CD14-positive monocyte (primary cell): ENCODE measurements at regions not wholly inside any gene's neighbourhood (a gene's known extent, or its start where the extent isn't known, plus 50 kb on each side); places are given as distances from the start of the nearest gene placed in this dataset.
A peak's percentile ranks its signal among the peaks of the same experiment; 100 is the strongest.

ENCODE experiments used
- DNase-seq, 3 donors: peaks; one replicate each; pipeline ENCODE4 v3.0.0-alpha.2; 2011 to 2022
- H2AFZ ChIP-seq: 2 replicates; pipeline ENCODE4 v1.6.0; 2012; ENCODE audit warnings: mild to moderate bottlenecking, low read depth, low read length, inconsistent platforms; ENCODE audit not compliant: insufficient read depth, poor library complexity, severe bottlenecking
- H3K27ac ChIP-seq, 2 donors: 1 replicate in 1 of 2; 2 replicates in 1 of 2; pipeline ENCODE4 v1.5.1; 2012 to 2013; ENCODE audit warnings: low read length in 2 of 2, control low read depth in 1 of 2, inconsistent platforms in 1 of 2, low read depth in 1 of 2, mild to moderate bottlenecking in 1 of 2
- H3K27me3 ChIP-seq, 2 donors: one replicate each; pipeline versions ENCODE4 v1.6.0 to v1.6.1; 2011 to 2013; ENCODE audit warnings: low read length in 2 of 2; ENCODE audit not compliant: control insufficient read depth in 2 of 2, insufficient read depth in 2 of 2
- H3K36me3 ChIP-seq, 2 donors: replicated peaks in 1 of 2; 1 replicate in 1 of 2; 2 replicates in 1 of 2; pipeline versions ENCODE4 v1.5.1 to v1.6.1; 2012 to 2013; ENCODE audit warnings: low read length in 2 of 2, control low read depth in 1 of 2, inconsistent platforms in 1 of 2, mild to moderate bottlenecking in 1 of 2; ENCODE audit not compliant: insufficient read depth in 2 of 2, control insufficient read depth in 1 of 2
- H3K4me1 ChIP-seq, 2 donors: 1 replicate in 1 of 2; 2 replicates in 1 of 2; pipeline versions ENCODE4 v1.5.1 to v1.6.1; 2012 to 2013; ENCODE audit warnings: low read length in 2 of 2, control low read depth in 1 of 2, inconsistent platforms in 1 of 2, mild to moderate bottlenecking in 1 of 2, moderate library complexity in 1 of 2; ENCODE audit not compliant: insufficient read depth in 2 of 2, control insufficient read depth in 1 of 2
- H3K4me2 ChIP-seq: replicated peaks from 2 replicates; pipeline ENCODE3; 2012; ENCODE audit warnings: low read length, moderate library complexity, mild to moderate bottlenecking; ENCODE audit not compliant: poor library complexity, severe bottlenecking; ENCODE audit errors: extremely low read depth
- H3K4me3 ChIP-seq, 3 experiments: fragments of 200-600 bp in 1 of 3; sonication (generic) in 1 of 3; replicated peaks in 1 of 3; 1 replicate in 2 of 3; 2 replicates in 1 of 3; pipeline ENCODE4 v1.5.1; 2011 to 2013; ENCODE audit warnings: low read length in 3 of 3, mild to moderate bottlenecking in 3 of 3, control low read depth in 2 of 3, low read depth in 2 of 3, inconsistent platforms in 1 of 3, moderate library complexity in 1 of 3
- H3K79me2 ChIP-seq: 2 replicates; pipeline ENCODE4 v1.6.0; 2012; ENCODE audit warnings: mild to moderate bottlenecking, control low read depth, inconsistent platforms, low read length, moderate library complexity; ENCODE audit not compliant: insufficient read depth
- H3K9ac ChIP-seq: 2 replicates; pipeline ENCODE4 v1.6.0; 2017; ENCODE audit warnings: low read length, mild to moderate bottlenecking; ENCODE audit not compliant: insufficient read depth, poor library complexity, severe bottlenecking
- H3K9me3 ChIP-seq, 2 donors: replicated peaks in 1 of 2; 1 replicate in 1 of 2; 2 replicates in 1 of 2; pipeline versions ENCODE4 v1.5.1 to v1.6.1; 2012 to 2013; ENCODE audit warnings: low read length in 2 of 2, control low read depth in 1 of 2; ENCODE audit not compliant: control insufficient read depth in 1 of 2, insufficient read depth in 1 of 2
- H4K20me1 ChIP-seq: 2 replicates; pipeline ENCODE4 v1.6.0; 2012; ENCODE audit warnings: mild to moderate bottlenecking, low read length, control low read depth, moderate library complexity; ENCODE audit not compliant: insufficient read depth
- H3K27ac Mint-ChIP-seq, 7 donors: one replicate each; pipeline ENCODE4 v1.8.0; 2020; ENCODE audit warnings: mild to moderate bottlenecking in 7 of 7, mixed read lengths in 7 of 7, moderate library complexity in 6 of 7, inconsistent platforms in 2 of 7
- H3K27me3 Mint-ChIP-seq, 3 donors: one replicate each; pipeline ENCODE4 v1.8.0; 2021 to 2022; ENCODE audit warnings: low read depth in 3 of 3, mild to moderate bottlenecking in 3 of 3, mixed read lengths in 3 of 3, moderate library complexity in 3 of 3, inconsistent platforms in 1 of 3
- H3K36me3 Mint-ChIP-seq, 2 donors: one replicate each; pipeline ENCODE4 v1.8.0; 2020; ENCODE audit warnings: mixed read lengths in 2 of 2, inconsistent platforms in 1 of 2, mild to moderate bottlenecking in 1 of 2
- H3K4me1 Mint-ChIP-seq: one replicate; pipeline ENCODE4 v1.8.0; 2020; ENCODE audit warnings: mild to moderate bottlenecking, mixed read lengths
- H3K4me3 Mint-ChIP-seq, 2 donors: one replicate each; pipeline ENCODE4 v1.8.0; 2020; ENCODE audit warnings: mild to moderate bottlenecking in 2 of 2, mixed read lengths in 2 of 2, moderate library complexity in 1 of 2
- H3K9me3 Mint-ChIP-seq, 7 donors: one replicate each; pipeline ENCODE4 v1.8.0; 2020 to 2022; ENCODE audit warnings: mixed read lengths in 7 of 7, mild to moderate bottlenecking in 6 of 7, moderate library complexity in 6 of 7, inconsistent platforms in 2 of 7
- CTCF ChIP-seq: fragments of 200-600 bp; IDR thresholded peaks from one replicate; pipeline ENCODE4 v1.8.0; 2022; ENCODE audit warnings: antibody characterized with exemption, mild to moderate bottlenecking
- WGBS: methylation state at CpG from one replicate; pipeline ENCODE4 v1.1.5; 2013; ENCODE audit warnings: missing lambda C conversion rate; ENCODE audit not compliant: insufficient coverage; 5-methylcytosine and 5-hydroxymethylcytosine counted together
- intact Hi-C, 2 donors: fragments of 100-400 bp; cut with micrococcal nuclease; formaldehyde crosslinking; loops; one replicate each; pipeline versions ENCODE4 v1.15.0 to v1.15.1; 2023

GRCh38 chr5:39579750-39580149 is 155.0 kb upstream of the DAB2 start:
- Mint-ChIP-seq H3K4me1 (peaks cover 17% of the 10 kb centered on the region), H3K27me3 (peaks cover 0 to 4% (median 0%) of the 10 kb centered on the region in 3 donors), H3K36me3 (no peaks in the 10 kb centered on the region), H3K9me3 (no peaks in the 10 kb centered on the region), H3K4me3 (no peak overlapping the region), H3K27ac (peak overlapping the region in 1 of 7 donors; percentile 18)
- Histone ChIP-seq H3K4me3 (no peak overlapping the region), H3K27me3 (no peaks in the 10 kb centered on the region), H3K9ac (no peak overlapping the region), H2AFZ (no peak overlapping the region), H3K4me1 (peaks cover 10 to 15% of the 10 kb centered on the region in 2 donors), H3K79me2 (no peaks in the 10 kb centered on the region), H3K4me2 (no peak overlapping the region), H3K9me3 (no peaks in the 10 kb centered on the region), H4K20me1 (no peaks in the 10 kb centered on the region), H3K27ac (no peak overlapping the region), H3K36me3 (no peaks in the 10 kb centered on the region)
- intact Hi-C loops = loop anchor here (5.0 to 10.0 kb wide), 2 partner anchors 1108 to 1155 kb away; no protein-coding TSS in a partner anchor
- no peak for DNase-seq
- WGBS = 100% methylated on average over 3 of the region's 3 CpGs
- no peak for TF ChIP-seq CTCF

GRCh38 chr5:39578887-39579497 is 154.2 kb upstream of the DAB2 start:
- Histone ChIP-seq H3K36me3 (no peaks in the 10 kb centered on the region), H3K9ac (no peak overlapping the region), H3K27ac (no peak overlapping the region), H3K4me2 (no peak overlapping the region), H2AFZ (no peak overlapping the region), H3K27me3 (no peaks in the 10 kb centered on the region), H4K20me1 (no peaks in the 10 kb centered on the region), H3K9me3 (no peaks in the 10 kb centered on the region), H3K4me3 (no peak overlapping the region), H3K79me2 (no peaks in the 10 kb centered on the region), H3K4me1 (peaks cover 10 to 15% of the 10 kb centered on the region in 2 donors)
- Mint-ChIP-seq H3K27ac (peak overlapping the region in 1 of 7 donors; percentile 18), H3K4me1 (peaks cover 17% of the 10 kb centered on the region), H3K9me3 (no peaks in the 10 kb centered on the region), H3K4me3 (no peak overlapping the region), H3K27me3 (peaks cover 0 to 4% (median 0%) of the 10 kb centered on the region in 3 donors), H3K36me3 (no peaks in the 10 kb centered on the region)
- intact Hi-C loops = no loop called here
- DNase-seq = peak; percentile 12 to 19 (median 18)
- WGBS = 75% methylated on average over 1 of the region's 2 CpGs
- peak; percentile 84 for TF ChIP-seq CTCF
